ENCODE measurements at regions not wholly inside any gene's neighbourhood (a gene's known extent, or its start where the extent isn't known, plus 50 kb on each side); places are given as distances from the start of the nearest gene placed in this dataset.

DNA sequence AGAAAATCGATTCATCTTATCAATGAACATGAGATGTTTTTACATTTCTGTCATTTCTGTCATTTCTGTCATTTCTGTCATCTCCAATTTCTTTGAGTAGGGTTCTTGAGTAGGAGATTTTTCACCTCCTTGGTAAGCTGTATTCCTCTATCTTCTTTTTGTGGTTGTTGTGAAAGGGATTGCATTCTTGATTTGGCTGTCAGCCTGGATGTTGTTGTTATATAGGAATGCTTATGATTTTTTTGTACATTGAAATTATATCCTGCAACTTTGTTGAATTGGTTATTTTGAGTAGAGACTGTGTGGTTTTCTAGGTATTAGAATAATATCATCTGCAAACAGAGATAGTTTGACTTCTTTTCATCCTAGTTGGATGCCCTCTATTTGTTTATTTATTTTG lies 1233.7 kb downstream of the PLA2G4A start:
- Histone ChIP-seq H3K4me3 (no peak overlapping the region), H3K4me2 (no peak overlapping the region), H3K27ac (no peak overlapping the region), H3K9me3 (no peaks in the 10 kb centered on the region), H3K4me1 (no peaks in the 10 kb centered on the region)
- TF ChIP-seq ZSCAN20 (CRISPR knock-in tag; IDR thresholded peaks at IDR 0.05) (no peak), RCOR1 (IDR thresholded peaks at IDR 0.05; ENCODE audit: low read depth, low read length) (no peak), HMGXB4 (CRISPR knock-in tag; IDR thresholded peaks at IDR 0.05; ENCODE audit: borderline replicate concordance) (no peak), GATA3 (IDR thresholded peaks at IDR 0.05; ENCODE audit: borderline replicate concordance) (no peak), ELK1 (IDR thresholded peaks at IDR 0.05; ENCODE audit: low read depth, low read length) (no peak), CEBPB (IDR thresholded peaks at IDR 0.05) (no peak), BCL3 (IDR thresholded peaks at IDR 0.05) (no peak), MAZ (IDR thresholded peaks at IDR 0.05; ENCODE audit: borderline replicate concordance, low read depth, low read length) (no peak), MYC (IDR thresholded peaks at IDR 0.05; ENCODE audit: borderline replicate concordance, low read length) (no peak), ZFP36 (IDR thresholded peaks at IDR 0.05; ENCODE audit: borderline replicate concordance, partially characterized antibody) (no peak)
- CTCF ChIA-PET: no interaction called here
- ATAC-seq: no peak
- POLR2A ChIA-PET: no interaction called here
- WGBS (ENCODE audit: missing lambda C conversion rate): 0% methylated on average over 1 of the region's 1 CpG
- no peak for DNase-seq (ENCODE audit: low read depth in 1 of 2, low spot score in 1 of 2)
- FAIRE-seq: no peak

GRCh38 chr1:188065917-188066316 lies 1237.2 kb downstream of the PLA2G4A start:
- Histone ChIP-seq H3K4me2 (no peak overlapping the region), H3K4me3 (no peak overlapping the region), H3K9me3 (peaks cover 5% of the 10 kb centered on the region; the same call in 1 of the 3 replicates), H3K4me1 (no peaks in the 10 kb centered on the region), H3K27ac (no peak overlapping the region)
- no peak for TF ChIP-seq NPAS2 (CRISPR knock-in tag; IDR thresholded peaks at IDR 0.05; ENCODE audit: borderline replicate concordance)
- 0 out of 2 replicates have a peak, but pooled peaks have one; percentile 30 for TF ChIP-seq JUNB (IDR thresholded peaks at IDR 0.05)
- DNase-seq (ENCODE audit: low read depth in 1 of 2, low spot score in 1 of 2): no peak
- CTCF ChIA-PET: no interaction called here
- FAIRE-seq: no peak
- WGBS (ENCODE audit: missing lambda C conversion rate): 3% methylated on average over 1 of the region's 1 CpG
- no peak for ATAC-seq
- POLR2A ChIA-PET: no interaction called here

GRCh38 chr1:188070848-188071247 lies 1242.1 kb downstream of the PLA2G4A start:
- Histone ChIP-seq H3K4me3 (no peak overlapping the region), H3K4me1 (no peaks in the 10 kb centered on the region), H3K27ac (no peak overlapping the region), H3K4me2 (no peak overlapping the region), H3K9me3 (peaks cover 5% of the 10 kb centered on the region; the same call in 1 of the 3 replicates)
- ChIA-PET CTCF (no interaction called here), POLR2A (no interaction called here)
- no peak for FAIRE-seq
- DNase-seq (ENCODE audit: low read depth in 1 of 2, low spot score in 1 of 2): peak in 1 of 2 experiments; percentile 6
- TF ChIP-seq CTCF (IDR thresholded peaks at IDR 0.05): no peak
- TF ChIP-seq, protein P1, sequence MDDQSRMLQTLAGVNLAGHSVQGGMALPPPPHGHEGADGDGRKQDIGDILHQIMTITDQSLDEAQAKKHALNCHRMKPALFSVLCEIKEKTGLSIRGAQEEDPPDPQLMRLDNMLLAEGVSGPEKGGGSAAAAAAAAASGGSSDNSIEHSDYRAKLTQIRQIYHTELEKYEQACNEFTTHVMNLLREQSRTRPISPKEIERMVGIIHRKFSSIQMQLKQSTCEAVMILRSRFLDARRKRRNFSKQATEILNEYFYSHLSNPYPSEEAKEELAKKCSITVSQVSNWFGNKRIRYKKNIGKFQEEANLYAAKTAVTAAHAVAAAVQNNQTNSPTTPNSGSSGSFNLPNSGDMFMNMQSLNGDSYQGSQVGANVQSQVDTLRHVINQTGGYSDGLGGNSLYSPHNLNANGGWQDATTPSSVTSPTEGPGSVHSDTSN (IDR thresholded peaks at IDR 0.05): no peak
- no peak for TF ChIP-seq ELK1 (IDR thresholded peaks at IDR 0.05; ENCODE audit: low read depth, low read length)
- TF ChIP-seq TP53 (CRISPR knock-in tag; IDR thresholded peaks at IDR 0.05): no peak
- no peak for TF ChIP-seq RCOR1 (IDR thresholded peaks at IDR 0.05; ENCODE audit: low read depth, low read length)
- no peak for TF ChIP-seq EHF (CRISPR knock-in tag; IDR thresholded peaks at IDR 0.05)
- TF ChIP-seq KDM5A (IDR thresholded peaks at IDR 0.05): no peak
- 21% methylated on average over 1 of the region's 1 CpG for WGBS (ENCODE audit: missing lambda C conversion rate)
- ATAC-seq: no peak

Data from A549 (cell line).